ENCODE measurements at regions not wholly inside any gene's neighbourhood (a gene's known extent, or its start where the extent isn't known, plus 50 kb on each side); places are given as distances from the start of the nearest gene placed in this dataset.

DNA sequence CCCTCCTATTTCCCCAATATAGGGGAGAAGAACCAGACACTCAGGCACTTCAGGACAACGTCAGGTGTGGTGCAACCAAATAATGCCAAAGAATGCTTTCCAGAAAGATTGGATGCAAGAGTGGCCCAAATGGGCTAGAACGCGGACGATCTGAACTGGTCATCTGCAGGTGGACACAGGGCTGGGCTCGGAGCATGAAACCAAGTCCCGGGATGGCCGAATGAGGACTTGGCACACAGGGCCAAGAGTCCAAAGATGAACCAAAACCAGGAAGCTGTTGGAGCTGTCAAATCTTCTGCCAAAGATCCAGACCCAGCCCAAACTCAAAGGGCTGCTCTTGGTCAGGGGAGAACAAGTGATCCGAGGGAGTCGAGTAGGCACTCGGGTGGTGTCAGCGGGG is 143.9 kb upstream of the ARID1B start:
- WGBS, 2 donors = 82 to 85% methylated on average over 11 of the region's 11 CpGs
- DNase-seq = no peak
- no peak overlapping the region for H3K4me3 ChIP-seq
- intact Hi-C loops (cut with DNase I) = no loop called here
- no peaks in the 10 kb centered on the region for H3K9me3 ChIP-seq
- peaks cover 0 to 3% (median 0%) of the 10 kb centered on the region in 4 donors for H3K4me1 ChIP-seq
- H3K36me3 ChIP-seq = no peaks in the 10 kb centered on the region
- no peaks in the 10 kb centered on the region for H3K27me3 ChIP-seq
- TF ChIP-seq EP300 (IDR thresholded peaks at IDR 0.05) = no peak
- H3K27ac ChIP-seq = no peak overlapping the region

DNA sequence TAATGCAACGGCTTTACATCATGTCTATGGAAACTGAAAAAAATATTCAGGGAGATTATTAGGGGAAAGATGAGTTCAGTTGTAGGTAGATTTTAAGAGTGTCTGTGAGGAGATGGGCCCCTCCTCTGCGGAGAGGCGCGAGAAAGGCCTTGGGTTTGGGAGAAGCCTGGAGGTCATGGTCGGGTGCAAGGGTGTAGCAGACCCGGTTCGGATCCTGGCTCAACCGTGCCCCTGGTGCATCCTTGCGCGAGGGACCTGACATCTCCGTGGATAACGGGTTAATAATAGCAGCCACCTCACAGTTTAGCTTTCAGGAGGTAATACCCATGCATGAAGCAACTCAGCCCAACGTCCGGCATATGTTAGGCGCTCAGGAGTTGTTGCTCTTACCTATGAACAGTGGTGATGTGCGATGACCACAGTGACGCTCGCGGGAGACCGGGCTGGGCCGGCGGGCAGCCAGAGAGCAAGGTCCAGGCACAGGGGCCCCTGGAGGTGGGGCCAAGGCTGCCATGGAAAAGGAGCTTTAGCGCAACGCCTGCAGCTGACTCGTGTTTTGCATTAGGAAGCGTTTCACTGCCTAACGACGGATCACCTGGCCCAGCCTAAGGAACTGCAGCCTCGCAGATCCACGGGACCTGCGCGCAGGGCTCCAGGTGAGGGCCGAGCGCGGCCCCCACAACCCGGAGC is 146.4 kb upstream of the ARID1B start:
- DNase-seq = no peak
- Histone ChIP-seq H3K4me1 (peaks cover 0 to 3% (median 0%) of the 10 kb centered on the region in 4 donors), H3K36me3 (no peaks in the 10 kb centered on the region), H3K4me3 (no peak overlapping the region), H3K27ac (no peak overlapping the region), H3K9me3 (no peaks in the 10 kb centered on the region), H3K27me3 (no peaks in the 10 kb centered on the region)
- intact Hi-C loops (cut with DNase I) = no loop called here
- no peak for TF ChIP-seq POLR2AphosphoS5 (IDR thresholded peaks at IDR 0.05)
- WGBS, 2 donors = 95% methylated on average over 36 of the region's 36 CpGs

DNA sequence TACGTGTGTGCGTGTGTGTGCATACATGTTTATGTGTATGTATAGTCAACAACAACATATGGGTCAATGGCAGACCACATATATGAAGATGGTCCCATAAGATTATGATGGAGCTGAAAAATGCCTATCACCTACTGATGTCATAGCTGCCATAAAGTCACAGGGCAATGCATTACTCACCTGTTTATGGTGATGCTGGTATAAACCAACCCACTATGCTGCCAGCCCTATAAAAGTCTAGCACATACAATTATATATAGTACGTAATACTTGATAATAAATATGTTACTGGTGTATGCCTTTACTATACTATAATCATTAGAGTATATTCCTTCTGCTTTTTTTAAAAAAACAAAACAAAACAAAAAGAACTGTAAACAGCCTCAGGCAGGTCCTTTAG is 148.4 kb upstream of the ARID1B start:
- Histone ChIP-seq H3K4me3 (no peak overlapping the region), H3K27ac (no peak overlapping the region), H3K27me3 (no peaks in the 10 kb centered on the region), H3K9me3 (no peaks in the 10 kb centered on the region), H3K4me1 (no peaks in the 10 kb centered on the region), H3K36me3 (no peaks in the 10 kb centered on the region)
- intact Hi-C loops (cut with DNase I) = no loop called here
- TF ChIP-seq POLR2A (IDR thresholded peaks at IDR 0.05) (no peak), POLR2AphosphoS5 (IDR thresholded peaks at IDR 0.05) (no peak), EP300 (IDR thresholded peaks at IDR 0.05) (no peak)
- TF ChIP-seq, protein P1, sequence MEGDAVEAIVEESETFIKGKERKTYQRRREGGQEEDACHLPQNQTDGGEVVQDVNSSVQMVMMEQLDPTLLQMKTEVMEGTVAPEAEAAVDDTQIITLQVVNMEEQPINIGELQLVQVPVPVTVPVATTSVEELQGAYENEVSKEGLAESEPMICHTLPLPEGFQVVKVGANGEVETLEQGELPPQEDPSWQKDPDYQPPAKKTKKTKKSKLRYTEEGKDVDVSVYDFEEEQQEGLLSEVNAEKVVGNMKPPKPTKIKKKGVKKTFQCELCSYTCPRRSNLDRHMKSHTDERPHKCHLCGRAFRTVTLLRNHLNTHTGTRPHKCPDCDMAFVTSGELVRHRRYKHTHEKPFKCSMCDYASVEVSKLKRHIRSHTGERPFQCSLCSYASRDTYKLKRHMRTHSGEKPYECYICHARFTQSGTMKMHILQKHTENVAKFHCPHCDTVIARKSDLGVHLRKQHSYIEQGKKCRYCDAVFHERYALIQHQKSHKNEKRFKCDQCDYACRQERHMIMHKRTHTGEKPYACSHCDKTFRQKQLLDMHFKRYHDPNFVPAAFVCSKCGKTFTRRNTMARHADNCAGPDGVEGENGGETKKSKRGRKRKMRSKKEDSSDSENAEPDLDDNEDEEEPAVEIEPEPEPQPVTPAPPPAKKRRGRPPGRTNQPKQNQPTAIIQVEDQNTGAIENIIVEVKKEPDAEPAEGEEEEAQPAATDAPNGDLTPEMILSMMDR (IDR thresholded peaks at IDR 0.05) = no peak
- no peak for DNase-seq
- 62 to 77% methylated on average over 3 of the region's 3 CpGs for WGBS, 2 donors

DNA sequence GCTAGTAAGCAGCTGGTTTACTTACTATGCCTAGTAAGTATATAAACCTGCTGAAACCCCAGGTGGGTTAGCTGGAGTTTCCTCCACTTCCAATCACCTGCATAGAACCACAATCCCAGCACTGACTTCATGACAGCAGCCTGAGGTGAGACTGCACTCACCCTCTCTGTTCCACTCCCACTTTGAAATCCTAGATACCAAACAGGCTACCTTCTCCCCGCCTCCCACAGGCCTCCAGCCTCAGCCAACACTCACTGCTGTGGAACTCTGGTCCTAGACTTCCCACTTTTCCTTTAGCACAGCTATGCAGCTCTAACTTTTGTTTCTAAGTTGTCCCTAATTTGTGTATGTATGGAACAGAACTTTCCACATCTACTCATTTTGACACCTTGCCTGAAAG is 149.7 kb upstream of the ARID1B start:
- intact Hi-C loops (cut with DNase I) = no loop called here
- Histone ChIP-seq H3K4me1 (peaks cover 0 to 11% (median 4%) of the 10 kb centered on the region in 4 donors), H3K27ac (no peak overlapping the region), H3K9me3 (no peaks in the 10 kb centered on the region), H3K4me3 (no peak overlapping the region), H3K27me3 (no peaks in the 10 kb centered on the region), H3K36me3 (no peaks in the 10 kb centered on the region)
- no peak for DNase-seq
- TF ChIP-seq POLR2A (IDR thresholded peaks at IDR 0.05) (no peak), EP300 (IDR thresholded peaks at IDR 0.05) (no peak), POLR2AphosphoS5 (IDR thresholded peaks at IDR 0.05) (no peak)
- TF ChIP-seq, protein P1 (IDR thresholded peaks at IDR 0.05) = no peak
- WGBS, 2 donors = 94% methylated on average over 1 of the region's 1 CpG

DNA sequence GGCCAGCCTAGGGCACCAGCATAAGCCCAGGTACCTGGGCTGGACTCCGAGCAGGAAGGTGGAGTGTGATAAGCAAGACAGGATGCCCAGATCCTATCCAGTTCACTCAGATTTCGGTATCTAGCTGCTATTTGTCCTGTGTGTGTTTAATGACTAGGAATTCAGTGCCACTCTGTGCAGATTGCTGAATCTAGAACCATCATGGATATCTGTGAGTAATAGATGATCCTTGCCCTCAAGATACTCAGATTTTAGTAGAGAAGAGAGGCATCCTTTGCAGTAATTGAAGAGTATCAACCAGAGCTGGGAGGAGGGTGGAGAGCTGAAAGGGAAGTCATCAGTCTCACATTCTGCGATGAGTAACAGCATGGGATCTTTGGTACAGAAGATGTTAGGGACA is 155.0 kb upstream of the ARID1B start:
- DNase-seq = no peak
- Histone ChIP-seq H3K9me3 (no peaks in the 10 kb centered on the region), H3K4me1 (peaks cover 0 to 12% (median 4%) of the 10 kb centered on the region in 4 donors), H3K4me3 (no peak overlapping the region), H3K36me3 (no peaks in the 10 kb centered on the region), H3K27ac (no peak overlapping the region), H3K27me3 (no peaks in the 10 kb centered on the region)
- TF ChIP-seq, protein P1 (IDR thresholded peaks at IDR 0.05) = no peak
- TF ChIP-seq POLR2A (IDR thresholded peaks at IDR 0.05) (no peak), EP300 (IDR thresholded peaks at IDR 0.05) (no peak), POLR2AphosphoS5 (IDR thresholded peaks at IDR 0.05) (no peak)
- WGBS, 2 donors = 74 to 75% methylated on average over 3 of the region's 3 CpGs
- intact Hi-C loops (cut with DNase I) = no loop called here

DNA sequence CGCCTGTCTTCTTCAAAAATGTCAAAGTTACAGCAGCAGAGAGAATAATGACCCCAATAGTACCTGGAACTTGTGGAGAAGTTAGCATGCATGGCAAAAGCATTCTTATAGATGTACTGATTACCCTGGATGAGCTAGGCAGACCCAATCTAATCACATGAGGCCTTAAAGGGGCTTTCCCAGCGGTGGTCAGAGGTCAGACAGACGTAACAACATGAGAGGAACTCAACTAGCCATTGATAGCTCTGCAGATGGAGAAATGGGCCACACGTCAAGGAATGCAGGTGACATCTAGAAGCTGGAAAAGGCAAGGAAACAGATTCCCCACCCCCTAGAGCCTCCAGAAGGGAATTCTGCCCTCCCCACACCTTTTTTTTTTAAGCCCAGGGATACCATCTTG is 156.8 kb upstream of the ARID1B start:
- no peaks in the 10 kb centered on the region for H3K36me3 ChIP-seq
- H3K27ac ChIP-seq = no peak overlapping the region
- no peaks in the 10 kb centered on the region for H3K9me3 ChIP-seq
- 79 to 93% methylated on average over 4 of the region's 4 CpGs for WGBS, 2 donors
- no peak for DNase-seq
- no peaks in the 10 kb centered on the region for H3K27me3 ChIP-seq
- intact Hi-C loops (cut with DNase I) = no loop called here
- no peak overlapping the region for H3K4me3 ChIP-seq
- TF ChIP-seq POLR2AphosphoS5 (IDR thresholded peaks at IDR 0.05) (no peak), EP300 (IDR thresholded peaks at IDR 0.05) (no peak), POLR2A (IDR thresholded peaks at IDR 0.05) (no peak)
- TF ChIP-seq, protein P1 (IDR thresholded peaks at IDR 0.05) = no peak
- H3K4me1 ChIP-seq = peaks cover 0 to 12% (median 4%) of the 10 kb centered on the region in 4 donors

All from sigmoid colon (tissue), 6 donors.